IMR-90 (cell line): ENCODE measurements at regions not wholly inside any gene's neighbourhood (a gene's known extent, or its start where the extent isn't known, plus 50 kb on each side); places are given as distances from the start of the nearest gene placed in this dataset.

Experiments
- ATAC-seq: fragments of 200-7000 bp; cut with Tn5 transposase; 2 replicates; pipeline ENCODE4 v1.9.1; 2020; ENCODE audit warnings: low read depth, mild to moderate bottlenecking, moderate library complexity
- BruUV-seq: library from RNA; stranded (reverse); fragments of 400-500 nt; replicated peaks from 2 replicates; lab custom pipeline; 2021; lab: Mats Ljungman, UMichigan
- CTCF ChIA-PET: fragments of 300-600 bp; formaldehyde crosslinking; extraction: SDS; loops from one replicate; lab custom pipeline; 2021; ENCODE audit warnings: antibody characterized with exemption; lab: Yijun Ruan, JAX
- POLR2A ChIA-PET: fragments of 300-600 bp; sonication (Branson Sonifier 250); formaldehyde crosslinking; loops from one replicate; lab custom pipeline; 2022; ENCODE audit warnings: antibody characterized with exemption; ENCODE audit not compliant: unreplicated experiment; lab: Charles Lee
- DNase-seq: peaks from one replicate; pipeline ENCODE4 v3.0.0; 2013
- H2AFZ ChIP-seq: replicated peaks from 2 replicates; pipeline ENCODE3; 2013; ENCODE audit warnings: low read length, mild to moderate bottlenecking; ENCODE audit not compliant: poor library complexity
- H2AK5ac ChIP-seq: 2 replicates; pipeline ENCODE4 v1.6.1; 2013; ENCODE audit warnings: low read depth, low read length, inconsistent platforms
- H2AK9ac ChIP-seq: replicated peaks from 2 replicates; pipeline ENCODE3; 2013; ENCODE audit warnings: mild to moderate bottlenecking, low read depth, low read length, moderate library complexity; ENCODE audit not compliant: poor library complexity
- H2BK120ac ChIP-seq: 2 replicates; pipeline ENCODE4 v1.6.1; 2013; ENCODE audit warnings: low read depth, low read length, inconsistent platforms
- H2BK15ac ChIP-seq: 3 replicates; pipeline ENCODE4 v1.6.1; 2013; ENCODE audit warnings: low read depth, low read length, inconsistent platforms
- H2BK20ac ChIP-seq: 2 replicates; pipeline ENCODE4 v1.6.1; 2013; ENCODE audit warnings: low read depth, mild to moderate bottlenecking, inconsistent platforms, low read length, moderate library complexity
- H2BK5ac ChIP-seq: 2 replicates; pipeline ENCODE4 v1.6.1; 2013; ENCODE audit warnings: mild to moderate bottlenecking, low read depth, low read length, inconsistent platforms; ENCODE audit not compliant: poor library complexity, severe bottlenecking
- H3K14ac ChIP-seq: replicated peaks from 2 replicates; pipeline ENCODE4 v1.6.1; 2013; ENCODE audit warnings: low read depth, low read length, inconsistent platforms
- H3K18ac ChIP-seq: 2 replicates; pipeline ENCODE4 v1.6.1; 2013; ENCODE audit warnings: low read depth, low read length, control low read depth
- H3K23ac ChIP-seq: 2 replicates; pipeline ENCODE4 v1.6.1; 2013; ENCODE audit warnings: low read depth, low read length, inconsistent platforms
- H3K27ac ChIP-seq: 2 replicates; pipeline ENCODE4 v1.5.1; 2013; ENCODE audit warnings: mild to moderate bottlenecking, control low read depth, low read length; ENCODE audit not compliant: insufficient read depth
- H3K27me3 ChIP-seq: 2 replicates; pipeline ENCODE4 v1.6.1; 2013; ENCODE audit warnings: low read length; ENCODE audit not compliant: control insufficient read depth, insufficient read depth
- H3K36me3 ChIP-seq: 2 replicates; pipeline ENCODE4 v1.6.1; 2013; ENCODE audit warnings: low read length, mixed read lengths; ENCODE audit not compliant: control insufficient read depth, insufficient read depth
- H3K4ac ChIP-seq: 2 replicates; pipeline ENCODE4 v1.6.1; 2013; ENCODE audit warnings: low read depth, low read length, inconsistent platforms
- H3K4me1 ChIP-seq: 2 replicates; pipeline ENCODE4 v1.6.1; 2013; ENCODE audit warnings: low read length, mixed read lengths; ENCODE audit not compliant: control insufficient read depth, insufficient read depth
- H3K4me2 ChIP-seq: 2 replicates; pipeline ENCODE4 v1.6.1; 2013; ENCODE audit warnings: low read depth, mild to moderate bottlenecking, control low read depth, low read length, moderate library complexity
- H3K4me3 ChIP-seq: 2 replicates; pipeline ENCODE4 v1.5.1; 2013; ENCODE audit warnings: low read depth, mild to moderate bottlenecking, control low read depth, low read length, moderate library complexity; ENCODE audit not compliant: insufficient read depth
- H3K56ac ChIP-seq: 2 replicates; pipeline ENCODE4 v1.6.1; 2013; ENCODE audit warnings: low read length, inconsistent platforms; ENCODE audit not compliant: insufficient read depth; ENCODE audit errors: extremely low read depth
- H3K79me1 ChIP-seq, 2 experiments: 2 replicates each; pipeline ENCODE4 v1.6.1; 2013; ENCODE audit warnings: low read length in 2 of 2, inconsistent platforms in 1 of 2, low read depth in 1 of 2
- H3K9ac ChIP-seq: 2 replicates; pipeline ENCODE4 v1.6.1; 2013; ENCODE audit warnings: low read depth, low read length, control low read depth
- H3K9me1 ChIP-seq: 2 replicates; pipeline ENCODE4 v1.6.1; 2013; ENCODE audit warnings: low read length, inconsistent platforms; ENCODE audit not compliant: insufficient read depth
- H3K9me3 ChIP-seq: 2 replicates; pipeline ENCODE4 v1.6.1; 2013; ENCODE audit warnings: low read length; ENCODE audit not compliant: control insufficient read depth, insufficient read depth
- H4K20me1 ChIP-seq: 2 replicates; pipeline ENCODE4 v1.6.1; 2013; ENCODE audit warnings: low read length, inconsistent platforms; ENCODE audit not compliant: insufficient read depth
- H4K5ac ChIP-seq: 2 replicates; pipeline ENCODE4 v1.6.1; 2013; ENCODE audit warnings: mild to moderate bottlenecking, low read depth, low read length, control low read depth
- H4K8ac ChIP-seq, 2 experiments: 2 replicates each; pipeline ENCODE4 v1.6.1; 2013; ENCODE audit warnings: low read depth in 2 of 2, low read length in 2 of 2, control low read depth in 1 of 2, inconsistent platforms in 1 of 2
- H4K91ac ChIP-seq: 2 replicates; pipeline ENCODE4 v1.6.1; 2013; ENCODE audit warnings: low read depth, low read length, inconsistent platforms; ENCODE audit not compliant: insufficient read depth
- WGBS, 2 experiments: methylation state at CpG; one replicate each; pipeline versions ENCODE4 v1.1.5 to v1.1.7; 2013; ENCODE audit warnings: missing lambda C conversion rate in 2 of 2; ENCODE audit not compliant: insufficient read length in 1 of 2; ENCODE audit errors: extremely low coverage in 2 of 2; 5-methylcytosine and 5-hydroxymethylcytosine counted together
- dilution Hi-C: fragments of 300-500 bp; cut with HindIII; formaldehyde crosslinking; loops from one replicate; pipeline ENCODE4 v1.14.3; 2018; ENCODE audit warnings: low sequenced_read_pairs; ENCODE audit not compliant: unreplicated experiment
- in situ Hi-C: fragments of 300-500 bp; cut with MboI; formaldehyde crosslinking; loops from 3 replicates; pipeline ENCODE4 v1.14.3; 2019; ENCODE audit warnings: low sequenced_read_pairs, inconsistent platforms, mixed read lengths
- intact Hi-C: fragments of 100-400 bp; cut with micrococcal nuclease; formaldehyde crosslinking; loops from 2 replicates; pipeline ENCODE4 v1.10.0; 2022
- TF ChIP-seq, protein P1 (sequence below): conservative IDR thresholded peaks from 2 replicates; pipeline ENCODE4 v1.5.1; 2012; ENCODE audit warnings: mild to moderate bottlenecking, low read depth, low read length, improper control_type of control experiment

DNA sequence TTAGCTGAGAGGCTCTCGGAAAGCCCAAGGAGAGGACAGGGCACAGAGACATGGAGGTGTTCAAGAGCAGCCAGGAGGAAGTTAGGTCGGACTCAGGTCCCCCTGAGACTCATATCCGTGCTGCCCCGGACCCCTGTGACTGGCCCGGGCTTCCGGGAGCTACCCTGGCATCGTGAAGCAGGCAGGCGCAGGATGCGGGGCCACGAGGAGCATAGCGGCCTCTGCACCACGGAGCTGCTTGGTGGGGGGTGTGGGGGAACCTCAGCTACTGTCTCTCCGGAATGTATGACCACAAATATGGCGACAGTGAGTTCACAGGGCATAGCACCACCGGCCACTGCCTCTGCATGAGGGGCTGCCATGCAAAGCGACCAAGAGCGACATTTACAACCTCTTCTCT is 112.2 kb upstream of the GUCA2B start:
- CTCF ChIA-PET: no interaction called here
- no peak overlapping the region for H2BK20ac ChIP-seq
- H4K20me1 ChIP-seq: no peaks in the 10 kb centered on the region
- no peak overlapping the region for H2BK120ac ChIP-seq
- no peaks in the 10 kb centered on the region for H3K4me1 ChIP-seq
- H3K18ac ChIP-seq: no peak overlapping the region
- BruUV-seq: no TSS peak
- no peak overlapping the region for H3K27ac ChIP-seq
- intact Hi-C loops: no loop called here
- DNase-seq: no peak
- H3K36me3 ChIP-seq: no peaks in the 10 kb centered on the region
- H4K8ac ChIP-seq: no peak overlapping the region
- no peak overlapping the region for H3K56ac ChIP-seq
- peaks cover 11% of the 10 kb centered on the region for H3K27me3 ChIP-seq
- no peaks in the 10 kb centered on the region for H3K79me1 ChIP-seq
- no peak overlapping the region for H2BK15ac ChIP-seq
- no peak overlapping the region for H3K4me3 ChIP-seq
- POLR2A ChIA-PET: no interaction called here
- H3K4me2 ChIP-seq: no peak overlapping the region
- H2AFZ ChIP-seq: no peak overlapping the region
- H3K9me3 ChIP-seq: no peaks in the 10 kb centered on the region
- dilution Hi-C loops: no loop called here
- H3K9me1 ChIP-seq: no peaks in the 10 kb centered on the region
- WGBS, 2 experiments: 26% methylated on average over 4 of the region's 17 CpGs; no CpG with 5 or more reads in 1 of the 2 experiments
- H3K4ac ChIP-seq: no peak overlapping the region
- no peak overlapping the region for H2AK9ac ChIP-seq
- H4K91ac ChIP-seq: no peak overlapping the region
- no peak overlapping the region for H3K9ac ChIP-seq
- H3K23ac ChIP-seq: no peak overlapping the region
- no peak overlapping the region for H2AK5ac ChIP-seq
- no peak overlapping the region for H4K5ac ChIP-seq
- no peak overlapping the region for H3K14ac ChIP-seq
- no peak overlapping the region for H2BK5ac ChIP-seq
- in situ Hi-C loops: no loop called here
- TF ChIP-seq, protein P1, sequence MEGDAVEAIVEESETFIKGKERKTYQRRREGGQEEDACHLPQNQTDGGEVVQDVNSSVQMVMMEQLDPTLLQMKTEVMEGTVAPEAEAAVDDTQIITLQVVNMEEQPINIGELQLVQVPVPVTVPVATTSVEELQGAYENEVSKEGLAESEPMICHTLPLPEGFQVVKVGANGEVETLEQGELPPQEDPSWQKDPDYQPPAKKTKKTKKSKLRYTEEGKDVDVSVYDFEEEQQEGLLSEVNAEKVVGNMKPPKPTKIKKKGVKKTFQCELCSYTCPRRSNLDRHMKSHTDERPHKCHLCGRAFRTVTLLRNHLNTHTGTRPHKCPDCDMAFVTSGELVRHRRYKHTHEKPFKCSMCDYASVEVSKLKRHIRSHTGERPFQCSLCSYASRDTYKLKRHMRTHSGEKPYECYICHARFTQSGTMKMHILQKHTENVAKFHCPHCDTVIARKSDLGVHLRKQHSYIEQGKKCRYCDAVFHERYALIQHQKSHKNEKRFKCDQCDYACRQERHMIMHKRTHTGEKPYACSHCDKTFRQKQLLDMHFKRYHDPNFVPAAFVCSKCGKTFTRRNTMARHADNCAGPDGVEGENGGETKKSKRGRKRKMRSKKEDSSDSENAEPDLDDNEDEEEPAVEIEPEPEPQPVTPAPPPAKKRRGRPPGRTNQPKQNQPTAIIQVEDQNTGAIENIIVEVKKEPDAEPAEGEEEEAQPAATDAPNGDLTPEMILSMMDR: no peak
- ATAC-seq: no peak
